ENCODE measurements at regions not wholly inside any gene's neighbourhood (a gene's known extent, or its start where the extent isn't known, plus 50 kb on each side); places are given as distances from the start of the nearest gene placed in this dataset.
"Not testable (repeated sequence)": the region's sequence is repeated elsewhere in the genome, so short reads cannot be mapped to it uniquely, and the experiment has no call there.

- TF ChIP-seq CTCF (IDR thresholded peaks at IDR 0.05); EZH2 (IDR thresholded peaks at IDR 0.05; ENCODE audit: borderline replicate concordance, insufficient read depth, low read depth, low read length, poor library complexity, severe bottlenecking): not testable (repeated sequence)
These were observed 351.7 kb upstream of the FRG2C start for GRCh38 chr3:75312469-75312868.
